HEK293 (cell line): ENCODE measurements at regions not wholly inside any gene's neighbourhood (a gene's known extent, or its start where the extent isn't known, plus 50 kb on each side); places are given as distances from the start of the nearest gene placed in this dataset.

Experiments
- ZNF747 ChIP-seq: fragments of 450-650 bp; formaldehyde crosslinking; IDR thresholded peaks from 2 replicates; pipeline ENCODE4 v1.5.1; 2016; ENCODE audit warnings: missing biosample characterization, missing genetic modification characterization
- TF ChIP-seq, protein P1 (sequence below): fragments of 450-650 bp; formaldehyde crosslinking; IDR thresholded peaks from 2 replicates; pipeline ENCODE4 v1.5.1; 2016; ENCODE audit warnings: missing biosample characterization, missing genetic modification characterization
- TF ChIP-seq, protein P2 (sequence below): fragments of 450-650 bp; formaldehyde crosslinking; IDR thresholded peaks from 2 replicates; pipeline ENCODE4 v1.5.1; 2016; ENCODE audit warnings: missing biosample characterization, missing genetic modification characterization

DNA sequence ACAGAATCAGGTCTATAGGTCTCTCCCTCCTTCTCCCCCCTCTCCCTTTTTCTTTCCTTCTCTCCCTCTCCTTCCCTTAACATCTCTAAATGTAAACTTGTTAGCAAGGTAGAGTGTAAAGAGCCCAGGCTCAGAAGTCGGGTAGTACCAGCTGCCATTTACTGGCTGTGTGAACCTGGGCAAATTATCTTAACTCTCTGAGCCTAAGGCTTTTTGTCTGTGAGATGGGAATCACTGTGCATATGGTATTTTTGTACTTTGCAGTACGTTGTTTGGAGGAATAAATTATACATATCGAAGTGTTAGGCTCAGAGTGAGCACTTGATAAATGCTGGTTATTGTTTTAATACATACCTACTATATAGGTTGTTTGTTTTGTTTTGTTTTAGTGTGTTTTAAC lies 154.0 kb downstream of the RBMX2 start:
- TF ChIP-seq ZNF747, result no peak
- TF ChIP-seq, protein P1, sequence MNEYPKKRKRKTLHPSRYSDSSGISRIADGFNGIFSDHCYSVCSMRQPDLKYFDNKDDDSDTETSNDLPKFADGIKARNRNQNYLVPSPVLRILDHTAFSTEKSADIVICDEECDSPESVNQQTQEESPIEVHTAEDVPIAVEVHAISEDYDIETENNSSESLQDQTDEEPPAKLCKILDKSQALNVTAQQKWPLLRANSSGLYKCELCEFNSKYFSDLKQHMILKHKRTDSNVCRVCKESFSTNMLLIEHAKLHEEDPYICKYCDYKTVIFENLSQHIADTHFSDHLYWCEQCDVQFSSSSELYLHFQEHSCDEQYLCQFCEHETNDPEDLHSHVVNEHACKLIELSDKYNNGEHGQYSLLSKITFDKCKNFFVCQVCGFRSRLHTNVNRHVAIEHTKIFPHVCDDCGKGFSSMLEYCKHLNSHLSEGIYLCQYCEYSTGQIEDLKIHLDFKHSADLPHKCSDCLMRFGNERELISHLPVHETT, result no peak
- TF ChIP-seq, protein P2, sequence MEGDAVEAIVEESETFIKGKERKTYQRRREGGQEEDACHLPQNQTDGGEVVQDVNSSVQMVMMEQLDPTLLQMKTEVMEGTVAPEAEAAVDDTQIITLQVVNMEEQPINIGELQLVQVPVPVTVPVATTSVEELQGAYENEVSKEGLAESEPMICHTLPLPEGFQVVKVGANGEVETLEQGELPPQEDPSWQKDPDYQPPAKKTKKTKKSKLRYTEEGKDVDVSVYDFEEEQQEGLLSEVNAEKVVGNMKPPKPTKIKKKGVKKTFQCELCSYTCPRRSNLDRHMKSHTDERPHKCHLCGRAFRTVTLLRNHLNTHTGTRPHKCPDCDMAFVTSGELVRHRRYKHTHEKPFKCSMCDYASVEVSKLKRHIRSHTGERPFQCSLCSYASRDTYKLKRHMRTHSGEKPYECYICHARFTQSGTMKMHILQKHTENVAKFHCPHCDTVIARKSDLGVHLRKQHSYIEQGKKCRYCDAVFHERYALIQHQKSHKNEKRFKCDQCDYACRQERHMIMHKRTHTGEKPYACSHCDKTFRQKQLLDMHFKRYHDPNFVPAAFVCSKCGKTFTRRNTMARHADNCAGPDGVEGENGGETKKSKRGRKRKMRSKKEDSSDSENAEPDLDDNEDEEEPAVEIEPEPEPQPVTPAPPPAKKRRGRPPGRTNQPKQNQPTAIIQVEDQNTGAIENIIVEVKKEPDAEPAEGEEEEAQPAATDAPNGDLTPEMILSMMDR (tag by site-specific recombination), result no peak
